Activated CD4-positive, alpha-beta T cell treated with anti-CD3 and anti-CD28 coated beads, Interleukin-2, Interleukin-4, amounts not matched to agents 100 ng/mL and 50 ng/mL, durations not matched to agents 16 hours and 8 hours (primary cell): ENCODE measurements at regions not wholly inside any gene's neighbourhood (a gene's known extent, or its start where the extent isn't known, plus 50 kb on each side); places are given as distances from the start of the nearest gene placed in this dataset.
A peak's percentile ranks its signal among the peaks of the same experiment; 100 is the strongest.

Source experiments
- DNase-seq: peaks from one replicate; pipeline ENCODE4 v3.0.0-alpha.2; 2020; ENCODE audit warnings: low spot score

GRCh38 chr9:85260275-85260845 is 481.4 kb downstream of the AGTPBP1 start:
- DNase-seq, result no peak

- peak; percentile 19 for DNase-seq
Observed at GRCh38 chr9:85258823-85259370, 482.9 kb downstream of the AGTPBP1 start.

GRCh38 chr9:85258236-85258635 is 483.5 kb downstream of the AGTPBP1 start:
- DNase-seq, result no peak

- no peak for DNase-seq
Observed at GRCh38 chr9:85249313-85249621, 492.5 kb downstream of the AGTPBP1 start.

GRCh38 chr9:85248514-85249312 is 493.0 kb downstream of the AGTPBP1 start:
- no peak for DNase-seq

GRCh38 chr9:85246541-85246940 is 495.2 kb downstream of the AGTPBP1 start:
- DNase-seq, result no peak

GRCh38 chr9:85244856-85245255 is 496.9 kb downstream of the AGTPBP1 start:
- no peak for DNase-seq

- DNase-seq, result no peak
Observed at GRCh38 chr9:85243977-85244376, 497.8 kb downstream of the AGTPBP1 start.

- DNase-seq, result no peak
Observed at GRCh38 chr9:85237478-85237877, 504.3 kb downstream of the AGTPBP1 start.

- no peak for DNase-seq
Observed at GRCh38 chr9:85230081-85230480, 511.7 kb downstream of the AGTPBP1 start.

- DNase-seq, result no peak
Observed at GRCh38 chr9:85228111-85228855, 513.5 kb downstream of the AGTPBP1 start.

GRCh38 chr9:85225180-85225579 is 516.6 kb downstream of the AGTPBP1 start:
- DNase-seq, result no peak

- DNase-seq, result no peak
Observed at GRCh38 chr9:85224729-85225128, 517.0 kb downstream of the AGTPBP1 start.

- DNase-seq, result no peak
Observed at GRCh38 chr9:85224301-85224700, 517.5 kb downstream of the AGTPBP1 start.

- DNase-seq, result no peak
Observed at GRCh38 chr9:85223506-85224125, 518.1 kb downstream of the AGTPBP1 start.

GRCh38 chr9:85216601-85217000 is 525.2 kb downstream of the AGTPBP1 start:
- no peak for DNase-seq

GRCh38 chr9:85215961-85216360 is 525.8 kb downstream of the AGTPBP1 start:
- no peak for DNase-seq

- DNase-seq, result no peak
Observed at GRCh38 chr9:85215416-85215815, 526.3 kb downstream of the AGTPBP1 start.

GRCh38 chr9:85213650-85214607 is 527.8 kb downstream of the AGTPBP1 start:
- DNase-seq, result no peak

GRCh38 chr9:85212887-85213286 is 528.9 kb downstream of the AGTPBP1 start:
- DNase-seq, result peak; percentile 45

GRCh38 chr9:85212209-85212608 is 529.5 kb downstream of the AGTPBP1 start:
- no peak for DNase-seq
